COLO829 (cell line): ENCODE measurements at regions not wholly inside any gene's neighbourhood (a gene's known extent, or its start where the extent isn't known, plus 50 kb on each side); places are given as distances from the start of the nearest gene placed in this dataset.
"Not testable (repeated sequence)": the region's sequence is repeated elsewhere in the genome, so short reads cannot be mapped to it uniquely, and the experiment has no call there.

Source experiments
- DNase-seq: peaks from one replicate; pipeline ENCODE4 v3.0.0; 2012; ENCODE audit warnings: low spot score

DNA sequence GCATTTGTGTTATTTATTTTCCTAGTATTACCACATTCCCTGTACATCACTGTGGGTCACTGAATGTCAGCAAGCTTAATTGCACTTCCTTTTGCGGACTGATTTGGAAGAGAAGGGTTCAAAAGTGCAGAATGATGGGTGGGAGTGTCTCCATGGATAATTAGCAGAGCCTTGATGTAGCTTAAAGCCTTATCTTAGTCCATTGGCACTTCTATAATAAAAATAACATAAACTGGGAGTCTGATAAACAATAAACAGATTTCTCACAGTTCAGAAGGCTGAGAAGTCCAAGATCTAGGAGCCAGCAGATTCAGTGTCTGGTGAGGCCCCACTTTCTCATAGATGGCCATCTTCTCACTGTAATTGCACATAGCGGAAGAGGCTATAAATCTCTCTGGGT, 501.1 kb upstream of the POU3F2 start:
- no peak for DNase-seq

DNA sequence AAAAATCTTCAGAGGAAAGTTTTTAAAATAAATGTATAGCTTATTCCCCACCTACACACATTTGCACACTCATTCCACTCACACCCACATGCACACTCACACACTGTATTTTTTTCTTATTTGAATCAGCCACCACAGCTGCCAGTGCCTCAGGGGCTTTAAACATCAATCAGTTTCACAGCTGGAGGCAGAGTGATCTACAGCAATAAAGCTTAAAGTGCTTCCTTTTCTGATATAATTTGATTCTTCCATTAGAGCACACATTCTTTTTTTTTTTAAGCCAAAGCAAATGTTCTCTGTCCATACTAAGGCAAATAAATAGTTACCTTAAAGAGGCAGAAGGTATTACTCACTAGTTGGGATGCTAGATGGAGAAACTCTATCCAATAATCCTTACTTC, 498.8 kb upstream of the POU3F2 start:
- DNase-seq = no peak

DNA sequence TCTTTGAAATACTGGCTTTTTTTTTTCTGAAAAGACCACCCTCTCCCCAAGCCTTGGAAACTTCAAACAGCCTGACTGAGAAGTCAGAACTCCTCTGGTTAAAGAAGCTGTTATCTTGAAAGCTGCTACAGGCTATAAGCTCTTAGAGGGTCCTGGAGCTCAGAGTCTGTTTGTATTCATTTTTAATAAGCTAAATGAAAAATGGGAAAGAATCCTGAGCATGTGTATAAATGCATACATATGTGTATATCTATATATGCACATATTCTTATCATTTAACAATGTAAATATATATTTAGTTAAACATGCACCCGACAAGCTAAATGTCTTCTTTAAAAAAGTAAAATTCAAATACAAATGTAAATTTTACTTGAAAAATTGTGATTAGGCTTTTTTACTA, 494.9 kb upstream of the POU3F2 start:
- DNase-seq = no peak

DNA sequence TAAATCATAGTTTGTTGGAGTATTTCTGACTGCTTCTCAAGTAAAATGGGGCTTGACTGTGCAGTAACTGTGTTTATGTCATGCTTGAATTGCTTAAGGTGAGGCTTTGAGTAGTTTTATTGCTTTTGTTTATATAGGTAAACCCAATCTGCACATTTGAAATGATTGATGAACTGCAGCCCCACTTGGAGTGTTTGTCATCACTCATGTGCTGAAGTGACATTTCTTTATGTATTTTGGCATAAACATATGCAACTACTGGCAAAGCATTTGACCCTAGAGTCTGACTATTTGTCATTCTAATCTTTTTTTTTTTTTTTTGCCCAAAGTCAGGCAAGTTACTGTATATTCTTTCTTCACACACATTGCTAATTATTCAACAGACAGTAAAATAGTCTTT, 491.4 kb upstream of the POU3F2 start:
- no peak for DNase-seq

DNA sequence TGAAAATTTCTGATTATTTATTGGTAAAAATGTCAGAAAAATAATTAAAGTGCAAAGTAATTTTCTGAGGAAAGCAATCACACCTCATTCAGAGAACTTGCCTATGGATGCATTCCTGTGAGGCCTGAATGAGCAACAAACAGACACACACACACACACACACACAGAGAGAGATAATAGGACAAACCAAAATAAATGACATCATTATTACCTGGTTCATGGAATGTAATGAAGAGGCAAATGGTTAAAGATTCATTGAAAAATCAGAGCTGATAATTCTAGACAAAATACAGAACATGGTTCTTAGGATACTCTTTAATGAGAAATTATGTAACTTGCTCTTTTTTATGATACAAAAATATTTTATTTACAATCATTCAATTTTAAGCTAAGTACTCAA, 490.6 kb upstream of the POU3F2 start:
- no peak for DNase-seq

DNA sequence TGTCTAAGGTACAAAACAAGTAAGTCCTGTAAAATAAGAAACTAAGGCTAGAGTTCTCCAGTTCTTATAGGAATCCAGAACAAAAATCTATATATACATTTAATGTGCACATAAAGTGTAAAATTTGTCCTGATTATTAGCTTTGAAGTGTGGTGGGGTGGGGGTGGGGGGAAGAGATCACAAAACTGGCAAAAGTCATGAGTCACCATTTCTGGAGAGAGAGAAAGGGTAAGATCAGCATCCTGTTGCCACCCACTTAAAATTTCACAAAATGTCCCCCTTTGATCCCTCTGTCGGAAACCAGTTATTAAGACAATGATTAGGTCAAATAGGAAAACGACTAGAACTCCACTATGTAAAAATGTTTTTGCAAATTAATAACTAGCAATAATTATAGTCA, 482.0 kb upstream of the POU3F2 start:
- no peak for DNase-seq

DNA sequence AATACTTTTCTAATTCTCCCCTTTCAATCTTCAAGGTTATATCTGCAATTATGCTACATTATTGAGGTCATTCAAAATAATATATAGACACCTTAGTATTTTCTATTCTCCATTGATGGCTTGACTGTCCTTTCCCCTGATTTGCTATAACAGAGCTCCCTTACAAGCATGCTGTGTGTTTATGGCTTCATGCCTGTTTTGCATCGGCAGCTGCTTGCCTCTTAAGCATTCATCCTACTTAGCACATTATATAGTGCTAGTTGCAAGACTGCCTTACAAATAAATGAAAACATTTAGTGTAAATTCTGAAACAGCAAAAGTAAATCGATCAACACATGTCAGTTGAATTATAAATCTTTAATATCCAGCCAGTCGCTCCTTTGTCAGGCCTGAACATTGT, 476.2 kb upstream of the POU3F2 start:
- DNase-seq = no peak

DNA sequence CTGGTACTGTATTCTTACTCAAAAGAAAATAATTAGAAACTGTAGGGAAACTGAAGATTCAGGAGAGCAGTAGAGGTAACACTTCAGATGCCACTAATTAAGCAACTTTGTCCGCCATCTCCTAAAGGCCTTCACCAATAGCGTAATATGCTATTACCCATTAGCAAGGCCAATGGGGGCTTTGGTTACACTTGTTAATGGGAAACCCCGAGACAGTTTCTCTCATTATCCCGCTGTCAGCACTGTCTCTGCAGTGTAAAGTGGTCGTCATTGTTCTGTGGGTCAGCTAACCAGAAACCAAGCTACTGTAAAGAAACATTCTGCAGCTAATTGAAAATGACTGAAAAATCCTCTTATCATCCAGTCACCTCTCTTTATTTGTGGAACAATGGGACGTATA, 468.0 kb upstream of the POU3F2 start:
- no peak for DNase-seq

DNA sequence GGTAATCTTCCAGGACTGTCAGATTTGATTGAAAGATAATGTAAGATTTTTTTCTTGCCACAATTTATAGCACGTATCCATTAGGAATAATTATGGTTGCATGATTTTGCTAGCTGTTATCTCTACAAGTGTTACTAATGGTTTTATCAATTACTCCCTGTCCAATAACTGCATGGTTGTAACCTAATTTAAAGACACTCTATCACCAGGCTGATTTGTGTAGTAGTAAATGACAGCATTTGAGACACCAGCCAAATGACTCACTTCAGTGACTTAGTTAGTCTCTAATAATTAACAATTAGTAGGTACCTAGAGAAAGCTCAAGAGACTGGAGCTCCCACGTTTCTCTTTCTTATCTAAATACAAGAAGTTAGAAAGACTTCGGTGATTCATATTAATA, 453.8 kb upstream of the POU3F2 start:
- no peak for DNase-seq

DNA sequence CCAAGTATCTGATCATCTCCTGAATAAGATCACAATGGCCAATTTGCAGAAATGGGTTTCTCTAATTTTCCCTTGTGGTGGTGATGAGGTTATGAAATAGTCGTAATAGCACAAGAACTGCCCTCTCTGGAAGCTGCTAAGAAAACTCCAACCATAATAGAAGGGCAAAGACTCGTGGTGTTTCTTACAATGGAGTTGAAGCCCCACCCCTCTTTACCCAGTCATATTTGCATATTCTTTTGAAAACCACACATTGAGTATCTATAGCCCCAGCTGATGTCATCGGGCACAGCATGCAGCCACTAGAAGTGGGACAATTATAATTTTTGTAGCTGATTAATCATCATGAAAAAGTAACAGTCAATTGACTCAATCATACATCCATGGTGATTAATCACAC, 452.1 kb upstream of the POU3F2 start:
- DNase-seq = no peak

DNA sequence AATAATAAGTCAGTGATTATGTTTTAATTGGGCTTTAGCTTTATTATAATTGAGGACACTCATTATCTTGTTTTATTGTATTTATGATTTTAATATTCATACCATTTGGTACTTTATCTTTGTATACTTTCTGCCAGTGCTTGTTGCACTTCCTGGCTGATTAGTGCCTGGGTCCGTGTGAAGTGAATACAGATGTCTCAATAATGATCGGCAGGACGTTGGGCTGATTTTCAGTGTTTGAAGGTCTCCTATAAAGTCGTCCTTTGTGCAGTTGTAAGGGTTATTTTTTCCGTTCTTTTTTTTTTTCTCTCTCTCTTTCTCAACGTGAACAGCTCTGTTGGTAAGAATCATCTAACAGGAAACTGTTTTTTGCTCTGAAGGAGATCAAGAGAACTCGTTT, 450.0 kb upstream of the POU3F2 start:
- DNase-seq = no peak

DNA sequence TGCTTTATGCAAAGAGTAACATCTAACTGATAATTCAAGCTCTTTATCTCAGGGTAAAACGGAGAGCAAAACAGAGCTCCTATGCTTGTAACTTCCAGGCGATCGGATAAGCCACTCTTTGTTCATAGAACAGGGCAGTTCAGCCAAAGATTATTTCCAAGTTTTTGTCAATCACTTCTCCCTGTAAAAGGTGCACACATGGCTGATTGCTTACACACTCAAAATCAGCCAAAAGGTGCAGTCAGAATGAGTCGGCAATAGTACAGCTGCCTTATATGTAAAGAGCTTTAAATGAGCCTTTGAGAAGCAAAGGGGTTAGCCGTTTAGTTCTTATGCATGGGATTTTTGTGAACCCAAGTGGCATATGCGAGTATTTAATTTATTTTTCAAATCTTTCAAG, 449.6 kb upstream of the POU3F2 start:
- no peak for DNase-seq

DNA sequence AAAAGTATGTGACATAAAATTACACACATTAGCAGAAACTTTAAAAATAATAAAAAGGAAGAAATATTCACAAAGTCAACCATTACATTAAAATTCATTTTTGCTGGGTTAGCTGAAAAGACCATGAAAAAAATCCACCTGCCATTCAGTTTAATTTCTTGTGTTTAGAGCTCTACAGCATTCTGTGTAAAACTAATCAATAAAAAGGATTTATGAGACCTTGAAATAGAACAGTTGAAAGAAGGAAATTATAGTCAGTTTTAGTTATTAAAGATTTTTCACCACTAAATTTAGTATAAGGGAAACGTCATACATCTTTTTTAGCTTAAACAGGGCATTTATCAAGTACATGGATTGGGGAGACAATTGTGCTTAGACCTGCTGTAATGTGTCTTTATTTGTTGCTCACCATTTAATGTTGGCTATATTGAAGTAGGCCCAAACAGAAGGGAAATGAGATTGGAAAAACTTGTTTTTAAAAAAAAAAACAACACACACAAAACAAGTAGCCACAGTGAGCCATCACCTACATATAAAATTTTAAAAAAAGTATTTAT, 438.7 kb upstream of the POU3F2 start:
- DNase-seq = no peak

DNA sequence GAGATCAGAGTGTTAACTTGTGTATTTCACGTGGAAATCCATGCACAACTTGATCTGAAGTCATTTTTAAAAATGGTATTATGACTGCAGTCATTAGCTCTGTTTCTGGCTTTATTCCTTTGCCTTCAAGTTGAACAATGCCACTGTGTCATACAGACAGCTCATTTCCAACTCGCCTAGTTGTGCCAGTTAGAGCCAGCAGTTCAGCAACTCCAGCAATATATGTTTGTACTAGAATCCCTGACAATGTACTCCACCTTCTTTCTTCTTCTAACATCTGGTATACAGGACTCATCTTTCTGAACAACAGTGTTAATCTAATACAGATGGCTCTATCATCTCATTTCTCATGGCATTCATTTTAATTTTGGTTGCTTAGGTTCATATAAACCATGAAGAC, 418.3 kb upstream of the POU3F2 start:
- peak; percentile 3 for DNase-seq

DNA sequence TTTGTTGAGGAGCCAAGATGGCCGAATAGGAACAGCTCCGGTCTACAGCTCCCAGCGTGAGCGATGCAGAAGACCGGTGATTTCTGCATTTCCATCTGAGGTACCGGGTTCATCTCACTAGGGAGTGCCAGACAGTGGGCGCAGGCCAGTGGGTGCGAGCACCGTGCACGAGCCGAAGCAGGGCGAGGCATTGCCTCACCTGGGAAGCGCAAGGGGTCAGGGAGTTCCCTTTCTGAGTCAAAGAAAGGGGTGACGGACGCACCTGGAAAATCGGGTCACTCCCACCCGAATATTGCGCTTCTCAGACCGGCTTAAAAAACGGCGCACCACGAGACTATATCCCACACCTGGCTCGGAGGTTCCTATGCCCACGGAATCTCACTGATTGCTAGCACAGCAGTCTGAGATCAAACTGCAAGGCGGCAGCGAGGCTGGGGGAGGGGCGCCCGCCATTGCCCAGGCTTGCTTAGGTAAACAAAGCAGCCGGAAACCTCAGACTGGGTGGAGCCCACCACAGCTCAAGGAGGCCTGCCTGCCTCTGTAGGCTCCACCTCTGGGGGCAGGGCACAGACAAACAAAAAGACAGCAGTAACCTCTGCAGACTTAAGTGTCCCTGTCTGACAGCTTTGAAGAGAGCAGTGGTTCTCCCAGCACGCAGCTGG, 417.7 kb upstream of the POU3F2 start:
- not testable (repeated sequence) for DNase-seq

DNA sequence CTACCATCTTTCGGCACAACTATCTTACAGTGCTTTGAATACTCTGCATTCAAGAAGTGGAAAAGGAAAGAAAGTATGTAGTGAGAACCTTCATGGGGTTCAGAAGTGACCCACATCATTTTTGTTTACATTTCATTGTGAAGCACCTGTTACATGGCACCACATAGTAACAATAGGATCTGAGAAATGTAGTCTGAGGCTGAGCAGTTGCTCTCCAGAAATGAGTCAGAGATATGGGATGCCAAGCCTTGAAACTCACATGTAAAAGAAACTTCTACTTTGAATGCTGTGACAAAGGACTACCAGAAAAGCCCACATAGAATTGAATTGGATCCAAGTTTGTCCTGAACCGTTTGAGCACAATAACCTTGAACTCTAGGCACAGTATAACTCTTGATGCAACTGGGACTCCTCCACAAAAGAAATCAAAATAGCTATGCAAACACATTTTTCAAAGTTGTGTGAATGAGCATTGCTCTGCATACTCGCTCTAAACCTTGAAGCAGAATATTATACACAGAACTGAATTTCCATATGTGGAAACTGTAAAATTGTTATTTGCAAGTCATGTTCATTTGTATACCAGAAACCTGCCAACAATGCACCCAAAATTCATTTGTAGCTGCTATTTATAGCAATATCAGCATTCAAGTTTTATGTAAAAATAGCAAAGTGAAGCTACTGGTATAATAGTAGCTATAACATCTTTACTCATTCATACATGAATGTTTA, 400.9 kb upstream of the POU3F2 start:
- DNase-seq = no peak

DNA sequence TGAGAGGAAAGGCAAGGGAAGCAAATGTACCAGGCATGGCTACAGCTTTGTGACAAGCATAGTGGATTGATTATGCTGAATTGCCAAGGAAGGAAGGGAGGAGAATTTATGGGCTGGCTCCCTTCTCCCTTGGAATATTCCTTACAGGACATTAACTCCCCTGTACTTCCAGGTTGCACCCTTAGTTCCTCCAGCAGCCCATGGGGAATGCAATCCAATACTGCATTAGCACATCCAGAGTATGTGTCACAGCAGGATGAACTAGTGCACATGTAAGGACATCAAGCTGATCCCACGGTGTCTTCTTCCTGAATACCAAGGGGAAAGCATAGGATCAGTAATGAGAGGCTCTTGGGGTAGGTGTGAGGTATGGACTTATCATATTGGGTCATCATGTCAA, 390.7 kb upstream of the POU3F2 start:
- no peak for DNase-seq

DNA sequence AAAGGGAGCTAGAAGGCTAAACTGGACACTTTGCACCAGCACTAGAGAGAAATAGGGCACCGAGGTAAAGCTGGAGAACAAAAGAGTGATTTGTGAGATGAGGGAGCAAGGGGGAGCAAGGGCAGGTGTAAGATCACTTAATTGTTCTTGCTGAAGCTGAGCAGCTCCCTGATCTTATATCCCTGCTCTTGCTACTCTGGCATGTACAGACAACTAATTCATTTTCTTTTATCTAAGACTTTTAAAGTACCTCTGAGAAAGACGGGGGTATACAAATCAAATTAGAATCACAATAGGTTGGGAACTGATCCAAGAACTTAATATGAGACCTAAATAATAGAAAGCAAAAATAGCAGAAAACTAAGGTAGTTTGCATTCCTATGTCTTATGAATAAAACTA, 381.7 kb upstream of the POU3F2 start:
- no peak for DNase-seq

DNA sequence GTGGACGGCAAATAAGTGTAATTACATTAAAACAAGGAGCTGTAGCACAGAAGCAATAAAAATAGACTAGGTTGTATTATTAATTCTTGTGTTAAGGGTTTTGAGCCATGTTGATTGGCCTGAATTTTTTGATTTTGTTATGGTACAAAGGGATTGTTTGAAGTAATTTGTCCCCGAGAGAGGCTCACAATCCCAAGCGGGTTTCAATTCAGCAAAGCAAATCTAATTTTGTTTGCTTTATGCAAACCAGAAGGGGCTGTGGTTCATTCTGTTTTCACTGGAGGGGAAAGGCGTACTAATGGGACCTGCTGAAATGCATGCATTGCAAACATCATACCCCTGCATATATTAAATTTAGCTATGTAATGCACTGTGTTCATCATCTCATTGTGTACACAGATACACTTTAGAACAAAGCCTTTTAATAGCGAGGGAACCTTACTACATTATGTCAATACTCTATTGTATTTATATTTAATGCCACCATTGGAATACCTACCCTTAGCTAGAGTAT, 379.5 kb upstream of the POU3F2 start:
- no peak for DNase-seq

DNA sequence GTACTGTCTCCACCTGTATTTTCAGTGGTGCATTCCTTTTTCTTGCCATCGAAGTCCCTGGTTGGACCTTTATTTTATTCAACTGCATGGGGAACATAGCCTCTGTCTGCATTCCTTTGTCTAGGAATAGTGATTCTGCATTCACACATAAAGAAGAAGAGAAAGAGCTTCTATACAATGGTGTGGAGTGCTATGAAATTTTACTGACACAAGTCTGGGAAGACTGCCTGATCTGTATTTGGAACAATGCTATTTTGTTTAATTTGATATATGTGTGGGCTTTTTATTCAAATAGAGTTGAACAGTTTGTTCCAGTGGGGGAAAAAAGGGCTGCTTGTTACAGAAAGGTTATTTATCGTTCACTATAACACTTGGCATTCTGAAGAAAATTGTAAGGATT, 375.7 kb upstream of the POU3F2 start:
- DNase-seq = peak; percentile 25

DNA sequence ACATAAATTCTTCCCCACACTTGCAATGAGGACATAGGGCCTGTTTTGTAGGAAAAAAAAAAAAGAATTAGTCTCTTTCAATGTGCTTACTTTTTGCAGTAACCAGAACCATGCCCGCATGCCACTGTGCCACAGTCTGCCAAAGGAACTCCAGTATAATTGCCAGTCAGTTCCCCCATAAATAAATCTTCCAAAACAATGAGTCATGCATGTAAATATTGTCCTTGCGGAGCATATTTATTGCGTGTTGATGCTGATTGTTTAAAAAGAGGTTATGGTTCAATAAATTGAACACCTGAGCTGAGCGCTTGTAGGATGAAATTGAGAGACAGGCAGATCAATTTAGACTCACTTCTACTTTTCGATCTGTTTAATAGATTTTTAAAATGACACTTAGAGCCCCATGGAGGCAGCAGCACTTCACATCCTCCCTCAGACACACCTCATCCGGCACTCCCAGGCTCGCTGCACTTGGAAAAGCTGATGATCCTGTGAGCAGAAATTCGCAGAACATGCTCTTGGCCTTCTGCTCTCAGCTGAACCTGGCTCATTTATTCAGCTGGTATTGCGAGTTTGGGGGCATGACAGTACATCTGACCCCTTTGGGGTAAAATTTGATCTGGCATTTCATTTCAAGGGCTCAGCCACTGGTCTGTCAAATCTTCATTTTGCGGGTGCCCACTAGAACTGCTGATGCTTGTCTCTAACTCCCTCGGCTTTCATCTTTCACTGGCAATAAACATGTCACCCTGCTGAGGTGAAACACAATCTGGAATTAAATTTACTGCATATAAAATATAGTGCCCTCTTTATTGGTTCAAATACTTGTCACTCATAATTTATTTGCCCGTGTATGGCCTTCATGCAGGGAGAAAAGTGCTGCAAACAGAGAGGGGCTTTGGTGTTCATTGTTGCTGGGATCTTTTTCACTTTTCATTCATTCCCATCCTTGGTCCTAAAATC, 371.1 kb upstream of the POU3F2 start:
- no peak for DNase-seq

DNA sequence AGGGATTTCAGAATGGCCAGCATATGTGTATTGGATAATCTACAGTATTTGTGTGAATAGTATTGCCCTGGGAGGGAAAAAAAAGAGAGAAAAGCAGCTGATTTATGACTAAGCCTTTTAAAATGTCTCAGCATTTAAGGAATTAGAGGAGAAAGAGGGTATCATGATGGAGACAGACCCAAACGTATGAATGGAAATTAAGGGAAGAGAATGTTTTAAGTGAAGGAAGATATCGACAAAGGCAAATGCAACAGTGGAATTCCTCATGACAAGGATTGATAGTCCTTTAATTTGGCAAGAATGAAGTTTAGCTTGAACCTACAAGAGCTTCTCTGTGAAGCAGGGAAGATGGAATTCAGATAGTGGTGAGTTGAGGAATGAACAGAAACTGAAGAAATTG, 367.3 kb upstream of the POU3F2 start:
- DNase-seq = peak; percentile 2
